Smooth muscle cell (in vitro differentiated cells): ENCODE measurements at regions not wholly inside any gene's neighbourhood (a gene's known extent, or its start where the extent isn't known, plus 50 kb on each side); places are given as distances from the start of the nearest gene placed in this dataset.
"Not testable (repeated sequence)": the region's sequence is repeated elsewhere in the genome, so short reads cannot be mapped to it uniquely, and the experiment has no call there.

Source experiments
- DNase-seq: peaks from one replicate; lab custom pipeline; 2025; ENCODE audit not compliant: unreplicated experiment; lab: John Stamatoyannopoulos, UW
- H2AFZ ChIP-seq: fragments of 200-600 bp; sonication (generic); 2 replicates; pipeline ENCODE4 v1.6.0; 2016; ENCODE audit warnings: antibody characterized with exemption, low read depth, mild to moderate bottlenecking
- H3F3A ChIP-seq: fragments of 200-600 bp; sonication (generic); 2 replicates; pipeline ENCODE4 v1.6.0; 2017; ENCODE audit warnings: antibody characterized with exemption, low read depth
- H3K27ac ChIP-seq: fragments of 200-600 bp; sonication (generic); 2 replicates; pipeline ENCODE4 v1.5.1; 2016; ENCODE audit warnings: low read depth, mild to moderate bottlenecking
- H3K27me3 ChIP-seq: fragments of 200-600 bp; sonication (generic); 2 replicates; pipeline ENCODE4 v1.6.1; 2016; ENCODE audit warnings: low read depth, mild to moderate bottlenecking
- H3K36me3 ChIP-seq: fragments of 200-600 bp; sonication (generic); 2 replicates; pipeline ENCODE4 v1.5.1; 2016; ENCODE audit warnings: low read depth
- H3K4me1 ChIP-seq: fragments of 200-600 bp; sonication (generic); 2 replicates; pipeline ENCODE4 v1.5.1; 2016; ENCODE audit warnings: low read depth
- H3K4me2 ChIP-seq: fragments of 200-600 bp; sonication (generic); 2 replicates; pipeline ENCODE4 v1.6.0; 2016; ENCODE audit warnings: mild to moderate bottlenecking
- H3K4me3 ChIP-seq: fragments of 200-600 bp; sonication (generic); 2 replicates; pipeline ENCODE4 v1.5.1; 2016; ENCODE audit warnings: mild to moderate bottlenecking
- H3K79me2 ChIP-seq: fragments of 200-600 bp; sonication (generic); 2 replicates; pipeline ENCODE4 v1.6.0; 2016; ENCODE audit warnings: low read depth, mild to moderate bottlenecking
- H3K9ac ChIP-seq: fragments of 200-600 bp; sonication (generic); 2 replicates; pipeline ENCODE4 v1.6.0; 2016; ENCODE audit warnings: low read depth
- H3K9me3 ChIP-seq: fragments of 200-600 bp; sonication (generic); replicated peaks from 2 replicates; pipeline ENCODE4 v1.5.1; 2016; ENCODE audit warnings: low read depth
- H4K20me1 ChIP-seq: fragments of 200-600 bp; sonication (generic); 2 replicates; pipeline ENCODE4 v1.6.0; 2016; ENCODE audit warnings: low read depth
- WGBS: methylation state at CpG from one replicate; pipeline ENCODE4 v1.1.7; 2016; ENCODE audit warnings: low lambda C conversion rate; 5-methylcytosine and 5-hydroxymethylcytosine counted together
- TF ChIP-seq, protein P1 (sequence below): fragments of 200-600 bp; sonication (generic); IDR thresholded peaks from 2 replicates; pipeline ENCODE4 v1.5.1; 2017; ENCODE audit warnings: borderline replicate concordance, mild to moderate bottlenecking, antibody characterized with exemption; ENCODE audit not compliant: insufficient read depth, poor library complexity, severe bottlenecking

DNA sequence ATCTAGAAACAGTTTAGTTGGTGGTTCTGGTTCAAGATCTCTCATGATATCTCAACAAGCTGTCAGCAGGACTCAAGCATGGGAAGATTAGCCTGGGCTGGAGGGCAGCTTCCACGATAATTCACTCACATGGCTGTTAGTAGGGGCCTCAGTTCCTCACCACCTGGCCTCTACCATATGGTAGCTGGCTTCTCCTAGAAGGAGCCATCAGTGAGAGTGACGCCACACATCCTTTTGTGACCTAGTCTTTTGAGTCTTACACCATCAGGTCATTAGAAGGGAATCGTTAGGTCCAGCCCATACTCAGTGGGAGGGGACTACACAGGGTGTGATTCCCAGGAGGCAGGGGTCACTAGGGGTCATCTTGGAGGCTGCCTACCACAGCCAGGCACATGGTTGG is 239.3 kb upstream of the PLPP4 start:
- Histone ChIP-seq H2AFZ (no peak overlapping the region), H4K20me1 (no peaks in the 10 kb centered on the region), H3K36me3 (no peaks in the 10 kb centered on the region), H3F3A (no peaks in the 10 kb centered on the region), H3K9ac (no peak overlapping the region), H3K27me3 (no peaks in the 10 kb centered on the region), H3K9me3 (no peaks in the 10 kb centered on the region), H3K4me2 (no peak overlapping the region), H3K4me3 (no peak overlapping the region), H3K4me1 (no peaks in the 10 kb centered on the region), H3K27ac (no peak overlapping the region), H3K79me2 (no peaks in the 10 kb centered on the region)
- TF ChIP-seq, protein P1, sequence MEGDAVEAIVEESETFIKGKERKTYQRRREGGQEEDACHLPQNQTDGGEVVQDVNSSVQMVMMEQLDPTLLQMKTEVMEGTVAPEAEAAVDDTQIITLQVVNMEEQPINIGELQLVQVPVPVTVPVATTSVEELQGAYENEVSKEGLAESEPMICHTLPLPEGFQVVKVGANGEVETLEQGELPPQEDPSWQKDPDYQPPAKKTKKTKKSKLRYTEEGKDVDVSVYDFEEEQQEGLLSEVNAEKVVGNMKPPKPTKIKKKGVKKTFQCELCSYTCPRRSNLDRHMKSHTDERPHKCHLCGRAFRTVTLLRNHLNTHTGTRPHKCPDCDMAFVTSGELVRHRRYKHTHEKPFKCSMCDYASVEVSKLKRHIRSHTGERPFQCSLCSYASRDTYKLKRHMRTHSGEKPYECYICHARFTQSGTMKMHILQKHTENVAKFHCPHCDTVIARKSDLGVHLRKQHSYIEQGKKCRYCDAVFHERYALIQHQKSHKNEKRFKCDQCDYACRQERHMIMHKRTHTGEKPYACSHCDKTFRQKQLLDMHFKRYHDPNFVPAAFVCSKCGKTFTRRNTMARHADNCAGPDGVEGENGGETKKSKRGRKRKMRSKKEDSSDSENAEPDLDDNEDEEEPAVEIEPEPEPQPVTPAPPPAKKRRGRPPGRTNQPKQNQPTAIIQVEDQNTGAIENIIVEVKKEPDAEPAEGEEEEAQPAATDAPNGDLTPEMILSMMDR = no peak
- WGBS = 89% methylated on average over 3 of the region's 3 CpGs
- DNase-seq = no peak

DNA sequence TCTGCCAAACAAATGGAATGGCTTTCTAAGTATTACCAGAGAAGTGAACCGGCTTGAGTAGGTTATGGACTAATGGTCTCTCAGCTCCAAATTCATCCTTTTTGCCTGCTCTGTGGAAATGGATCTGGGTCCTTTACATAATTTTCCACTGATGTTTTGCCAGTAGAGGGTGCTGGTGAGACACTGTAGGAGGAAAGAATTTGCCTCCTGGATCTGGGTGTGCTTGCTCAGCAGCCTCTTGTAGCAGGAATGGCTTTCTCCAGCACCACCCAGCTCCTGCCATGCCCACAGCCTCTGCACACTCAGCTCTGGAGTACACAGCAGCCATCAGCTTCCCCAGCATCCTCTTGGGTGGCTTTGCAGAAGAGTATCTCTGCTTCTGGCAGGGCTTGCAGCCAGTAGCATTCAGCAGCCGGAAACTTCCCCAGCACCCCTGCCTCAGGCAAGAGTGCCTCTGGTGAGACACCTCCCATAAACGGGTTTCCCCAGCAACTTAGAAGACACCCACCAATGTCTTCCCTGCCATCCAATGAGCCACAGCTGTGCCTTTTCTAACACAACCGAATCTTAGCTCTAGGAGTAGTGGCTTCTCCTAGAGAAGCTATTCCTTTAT is 235.0 kb upstream of the PLPP4 start:
- no peak overlapping the region for H2AFZ ChIP-seq
- no peak overlapping the region for H3K27ac ChIP-seq
- TF ChIP-seq, protein P1 = peak; percentile 57
- H3F3A ChIP-seq = no peaks in the 10 kb centered on the region
- WGBS = 48% methylated on average over 4 of the region's 4 CpGs
- H3K4me2 ChIP-seq = no peak overlapping the region
- H3K9ac ChIP-seq = no peak overlapping the region
- H3K9me3 ChIP-seq = no peaks in the 10 kb centered on the region
- H3K4me3 ChIP-seq = no peak overlapping the region
- no peaks in the 10 kb centered on the region for H3K79me2 ChIP-seq
- no peaks in the 10 kb centered on the region for H3K27me3 ChIP-seq
- H4K20me1 ChIP-seq = no peaks in the 10 kb centered on the region
- H3K4me1 ChIP-seq = no peaks in the 10 kb centered on the region
- DNase-seq = no peak
- H3K36me3 ChIP-seq = no peaks in the 10 kb centered on the region

GRCh38 chr10:120229641-120230040 is 227.4 kb upstream of the PLPP4 start:
- Histone ChIP-seq H3K36me3 (no peaks in the 10 kb centered on the region), H3K4me1 (no peaks in the 10 kb centered on the region), H4K20me1 (no peaks in the 10 kb centered on the region), H3K27ac (no peak overlapping the region), H3K4me3 (no peak overlapping the region), H2AFZ (no peak overlapping the region), H3K9me3 (no peaks in the 10 kb centered on the region), H3K79me2 (no peaks in the 10 kb centered on the region), H3F3A (no peaks in the 10 kb centered on the region), H3K27me3 (no peaks in the 10 kb centered on the region), H3K4me2 (no peak overlapping the region), H3K9ac (no peak overlapping the region)
- 94% methylated on average over 4 of the region's 4 CpGs for WGBS
- TF ChIP-seq, protein P1 = no peak
- DNase-seq = no peak

DNA sequence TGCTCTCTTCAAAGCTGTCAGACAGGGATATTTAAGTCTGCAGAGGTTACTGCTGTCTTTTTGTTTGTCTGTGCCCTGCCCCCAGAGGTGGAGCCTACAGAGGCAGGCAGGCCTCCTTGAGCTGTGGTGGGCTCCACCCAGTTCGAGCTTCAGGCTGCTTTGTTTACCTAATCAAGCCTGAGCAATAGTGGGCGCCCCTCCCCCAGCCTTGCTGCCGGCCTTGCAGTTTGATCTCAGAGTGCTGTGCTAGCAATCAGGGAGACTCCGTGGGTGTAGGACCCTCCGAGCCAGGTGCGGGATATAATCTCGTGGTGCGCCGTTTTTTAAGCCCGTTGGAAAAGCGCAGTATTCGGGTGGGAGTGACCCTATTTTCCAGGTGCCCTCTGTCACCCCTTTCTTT is 217.3 kb upstream of the PLPP4 start:
- 41% methylated on average over 12 of the region's 12 CpGs for WGBS
- not testable (repeated sequence) for H3K4me1 ChIP-seq, H3K9ac ChIP-seq, H4K20me1 ChIP-seq, DNase-seq, H3K4me2 ChIP-seq, H3K4me3 ChIP-seq, H3K36me3 ChIP-seq, H3K9me3 ChIP-seq, H3K27me3 ChIP-seq, H2AFZ ChIP-seq, H3K27ac ChIP-seq, H3F3A ChIP-seq, H3K79me2 ChIP-seq
